GM10266 (cell line): ENCODE measurements at regions not wholly inside any gene's neighbourhood (a gene's known extent, or its start where the extent isn't known, plus 50 kb on each side); places are given as distances from the start of the nearest gene placed in this dataset.
"Not testable (repeated sequence)": the region's sequence is repeated elsewhere in the genome, so short reads cannot be mapped to it uniquely, and the experiment has no call there.

Source experiments
- DNase-seq: peaks from one replicate; pipeline ENCODE4 v3.0.0; 2012; ENCODE audit errors: extremely low spot score
- CTCF ChIP-seq: IDR thresholded peaks from 2 replicates; pipeline ENCODE4 v1.5.1; 2012; ENCODE audit warnings: mild to moderate bottlenecking, low read depth; ENCODE audit not compliant: control insufficient read depth, insufficient read depth; ENCODE audit errors: missing control alignments

GRCh38 chr5:20765074-20765473 is 777.1 kb upstream of the CDH18 start:
- not testable (repeated sequence) for DNase-seq

GRCh38 chr5:20759459-20759858 is 771.5 kb upstream of the CDH18 start:
- not testable (repeated sequence) for DNase-seq

- not testable (repeated sequence) for DNase-seq
Measured at GRCh38 chr5:20752179-20752578, 764.2 kb upstream of the CDH18 start.

- not testable (repeated sequence) for DNase-seq
Measured at GRCh38 chr5:20735715-20736114, 747.7 kb upstream of the CDH18 start.

GRCh38 chr5:20732223-20732622 is 744.2 kb upstream of the CDH18 start:
- not testable (repeated sequence) for DNase-seq

GRCh38 chr5:20721286-20721685 is 733.3 kb upstream of the CDH18 start:
- not testable (repeated sequence) for DNase-seq

GRCh38 chr5:20711520-20712155 is 723.6 kb upstream of the CDH18 start:
- DNase-seq = not testable (repeated sequence)

- DNase-seq = not testable (repeated sequence)
Measured at GRCh38 chr5:20707634-20708033, 719.6 kb upstream of the CDH18 start.

GRCh38 chr5:20694121-20694520 is 706.1 kb upstream of the CDH18 start:
- TF ChIP-seq CTCF = no peak
- DNase-seq = no peak

GRCh38 chr5:20692913-20693312 is 704.9 kb upstream of the CDH18 start:
- no peak for TF ChIP-seq CTCF
- DNase-seq = no peak

- no peak for DNase-seq
- TF ChIP-seq CTCF = no peak
Measured at GRCh38 chr5:20683241-20683940, 695.4 kb upstream of the CDH18 start.

- no peak for DNase-seq
- TF ChIP-seq CTCF = no peak
Measured at GRCh38 chr5:20680718-20681302, 692.8 kb upstream of the CDH18 start.
